ENCODE measurements at regions not wholly inside any gene's neighbourhood (a gene's known extent, or its start where the extent isn't known, plus 50 kb on each side); places are given as distances from the start of the nearest gene placed in this dataset.

DNA sequence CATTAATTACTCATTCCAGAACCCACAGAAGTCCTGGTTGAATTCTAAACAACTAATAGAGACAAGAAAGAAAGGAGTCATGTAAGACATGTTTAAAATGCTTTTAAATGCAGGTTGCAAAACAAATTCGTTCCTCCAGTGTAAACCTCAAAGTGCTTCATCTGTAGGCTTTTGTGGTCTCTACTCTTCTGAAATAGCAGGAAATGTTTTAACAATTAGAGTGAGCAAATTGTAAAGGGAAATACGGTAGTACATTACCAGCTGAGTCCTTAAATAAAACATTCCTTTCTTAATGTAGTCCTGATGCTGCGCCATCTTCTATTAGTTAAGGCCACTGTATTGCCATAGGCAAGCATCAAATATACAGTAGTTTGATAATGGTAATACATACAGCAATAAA is 1934.2 kb upstream of the SEL1L start:
- H3K36me3 ChIP-seq (ENCODE audit: control insufficient read depth, insufficient read depth, low read length), result no peaks in the 10 kb centered on the region
- no peak overlapping the region for H3K27ac Mint-ChIP-seq
- H3K9me3 Mint-ChIP-seq, result peaks cover 0 to 31% (median 8%) of the 10 kb centered on the region in 7 donors
- H3K4me3 Mint-ChIP-seq, result no peak overlapping the region
- no peak for DNase-seq
- H3K36me3 Mint-ChIP-seq, result no peaks in the 10 kb centered on the region
- H3K4me3 ChIP-seq (ENCODE audit: low read depth, low read length), result no peak overlapping the region
- peaks cover 3% of the 10 kb centered on the region in 2 experiments for H3K9me3 ChIP-seq (ENCODE audit: control insufficient read depth in 2 of 2, low read length in 2 of 2)
- H3K4me1 Mint-ChIP-seq, result no peaks in the 10 kb centered on the region
- H3K4me1 ChIP-seq (ENCODE audit: control insufficient read depth, insufficient read depth, low read length, poor library complexity, severe bottlenecking), result no peaks in the 10 kb centered on the region
- no peak overlapping the region for H3K27ac ChIP-seq (ENCODE audit: insufficient read depth, low read length, poor library complexity, severe bottlenecking)
- no peak for ATAC-seq (ENCODE audit: low read depth in 2 of 2)
- no peaks in the 10 kb centered on the region for H3K27me3 Mint-ChIP-seq
- no peaks in the 10 kb centered on the region for H3K27me3 ChIP-seq (ENCODE audit: control insufficient read depth, insufficient read depth, low read length)

- no peaks in the 10 kb centered on the region for H3K36me3 ChIP-seq (ENCODE audit: control insufficient read depth, insufficient read depth, low read length)
- no peaks in the 10 kb centered on the region for H3K4me1 Mint-ChIP-seq
- peaks cover 2 to 23% (median 10%) of the 10 kb centered on the region in 7 donors for H3K9me3 Mint-ChIP-seq
- H3K27me3 ChIP-seq (ENCODE audit: control insufficient read depth, insufficient read depth, low read length), result no peaks in the 10 kb centered on the region
- no peaks in the 10 kb centered on the region for H3K4me1 ChIP-seq (ENCODE audit: control insufficient read depth, insufficient read depth, low read length, poor library complexity, severe bottlenecking)
- DNase-seq (no peak), ATAC-seq (ENCODE audit: low read depth in 2 of 2) (no peak)
- no peak overlapping the region for H3K4me3 Mint-ChIP-seq
- no peak overlapping the region for H3K27ac ChIP-seq (ENCODE audit: insufficient read depth, low read length, poor library complexity, severe bottlenecking)
- H3K9me3 ChIP-seq (ENCODE audit: control insufficient read depth in 2 of 2, low read length in 2 of 2), result peaks cover 0 to 5% of the 10 kb centered on the region in 2 experiments
- H3K36me3 Mint-ChIP-seq, result no peaks in the 10 kb centered on the region
- H3K27me3 Mint-ChIP-seq, result no peaks in the 10 kb centered on the region
- no peak overlapping the region for H3K27ac Mint-ChIP-seq
- H3K4me3 ChIP-seq (ENCODE audit: low read depth, low read length), result no peak overlapping the region
Measured at GRCh38 chr14:83470466-83470865, 1936.8 kb upstream of the SEL1L start.

GRCh38 chr14:83470959-83471695 is 1937.5 kb upstream of the SEL1L start:
- Histone ChIP-seq H3K36me3 (ENCODE audit: control insufficient read depth, insufficient read depth, low read length) (no peaks in the 10 kb centered on the region), H3K27me3 (ENCODE audit: control insufficient read depth, insufficient read depth, low read length) (no peaks in the 10 kb centered on the region), H3K27ac (ENCODE audit: insufficient read depth, low read length, poor library complexity, severe bottlenecking) (no peak overlapping the region), H3K4me1 (ENCODE audit: control insufficient read depth, insufficient read depth, low read length, poor library complexity, severe bottlenecking) (no peaks in the 10 kb centered on the region), H3K9me3 (ENCODE audit: control insufficient read depth in 2 of 2, low read length in 2 of 2) (peaks cover 2 to 5% of the 10 kb centered on the region in 2 experiments), H3K4me3 (ENCODE audit: low read depth, low read length) (no peak overlapping the region)
- Mint-ChIP-seq H3K27ac (no peak overlapping the region), H3K4me3 (no peak overlapping the region), H3K27me3 (no peaks in the 10 kb centered on the region), H3K4me1 (no peaks in the 10 kb centered on the region), H3K9me3 (peaks cover 4 to 23% (median 10%) of the 10 kb centered on the region in 7 donors), H3K36me3 (no peaks in the 10 kb centered on the region)
- DNase-seq (no peak), ATAC-seq (ENCODE audit: low read depth in 2 of 2) (no peak)

- Histone ChIP-seq H3K9me3 (ENCODE audit: control insufficient read depth in 2 of 2, low read length in 2 of 2) (peaks cover 3 to 5% of the 10 kb centered on the region in 2 experiments), H3K36me3 (ENCODE audit: control insufficient read depth, insufficient read depth, low read length) (no peaks in the 10 kb centered on the region), H3K27ac (ENCODE audit: insufficient read depth, low read length, poor library complexity, severe bottlenecking) (no peak overlapping the region), H3K4me1 (ENCODE audit: control insufficient read depth, insufficient read depth, low read length, poor library complexity, severe bottlenecking) (no peaks in the 10 kb centered on the region), H3K27me3 (ENCODE audit: control insufficient read depth, insufficient read depth, low read length) (no peaks in the 10 kb centered on the region), H3K4me3 (ENCODE audit: low read depth, low read length) (no peak overlapping the region)
- Mint-ChIP-seq H3K27ac (no peak overlapping the region), H3K4me1 (no peaks in the 10 kb centered on the region), H3K4me3 (no peak overlapping the region), H3K9me3 (peaks cover 4 to 16% (median 10%) of the 10 kb centered on the region in 7 donors), H3K36me3 (no peaks in the 10 kb centered on the region), H3K27me3 (no peaks in the 10 kb centered on the region)
- no peak for ATAC-seq (ENCODE audit: low read depth in 2 of 2)
- DNase-seq, result no peak
Measured at GRCh38 chr14:83473416-83474235, 1940.0 kb upstream of the SEL1L start.

DNA sequence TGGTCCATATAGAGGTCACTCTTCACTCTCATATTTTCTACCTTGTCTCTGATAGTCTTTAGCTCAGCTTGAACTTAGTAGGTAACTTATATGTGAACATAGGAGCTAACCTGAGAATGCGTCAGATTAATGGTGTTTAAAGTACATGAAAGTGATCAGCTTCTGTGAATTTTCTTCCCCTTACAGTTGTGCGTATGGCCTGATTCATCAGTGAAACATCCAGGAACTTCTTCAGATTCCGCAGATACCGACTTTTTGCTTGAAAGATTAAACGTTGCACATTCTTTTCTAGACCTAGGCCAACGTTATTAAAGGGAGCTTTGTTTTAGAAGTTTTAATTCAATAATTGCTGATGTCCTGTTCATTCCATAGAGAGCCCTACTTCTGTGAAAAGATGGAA is 1945.1 kb upstream of the SEL1L start:
- DNase-seq (no peak), ATAC-seq (ENCODE audit: low read depth in 2 of 2) (no peak)
- no peaks in the 10 kb centered on the region for H3K27me3 Mint-ChIP-seq
- no peak overlapping the region for H3K27ac Mint-ChIP-seq
- peaks cover 0 to 3% of the 10 kb centered on the region in 2 experiments for H3K9me3 ChIP-seq (ENCODE audit: control insufficient read depth in 2 of 2, low read length in 2 of 2)
- H3K4me1 ChIP-seq (ENCODE audit: control insufficient read depth, insufficient read depth, low read length, poor library complexity, severe bottlenecking), result no peaks in the 10 kb centered on the region
- H3K4me1 Mint-ChIP-seq, result no peaks in the 10 kb centered on the region
- no peaks in the 10 kb centered on the region for H3K36me3 ChIP-seq (ENCODE audit: control insufficient read depth, insufficient read depth, low read length)
- H3K27ac ChIP-seq (ENCODE audit: insufficient read depth, low read length, poor library complexity, severe bottlenecking), result no peak overlapping the region
- no peak overlapping the region for H3K4me3 Mint-ChIP-seq
- H3K27me3 ChIP-seq (ENCODE audit: control insufficient read depth, insufficient read depth, low read length), result no peaks in the 10 kb centered on the region
- no peak overlapping the region for H3K4me3 ChIP-seq (ENCODE audit: low read depth, low read length)
- H3K36me3 Mint-ChIP-seq, result no peaks in the 10 kb centered on the region
- peaks cover 5 to 19% (median 10%) of the 10 kb centered on the region in 7 donors for H3K9me3 Mint-ChIP-seq

DNA sequence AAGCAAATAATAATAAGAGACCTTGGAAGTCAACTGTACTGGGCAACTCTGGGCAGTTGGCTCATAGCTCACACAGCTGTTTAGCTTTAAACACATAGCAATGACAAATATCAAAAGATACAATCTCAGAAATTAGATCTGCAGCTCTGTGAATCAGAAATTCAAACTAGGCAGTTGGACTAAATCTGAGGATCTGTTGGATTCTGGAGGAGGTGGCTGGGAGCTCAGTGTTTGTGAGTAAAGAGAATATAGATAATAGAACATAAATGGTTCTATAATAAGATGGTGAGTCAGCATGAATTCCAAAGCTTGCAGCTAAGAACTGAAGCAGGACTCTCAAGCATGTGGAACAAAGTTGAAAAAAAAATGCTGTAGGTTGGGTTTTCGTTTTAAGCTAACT is 1949.4 kb upstream of the SEL1L start:
- no peak overlapping the region for H3K4me3 Mint-ChIP-seq
- H3K36me3 Mint-ChIP-seq, result no peaks in the 10 kb centered on the region
- Histone ChIP-seq H3K36me3 (ENCODE audit: control insufficient read depth, insufficient read depth, low read length) (no peaks in the 10 kb centered on the region), H3K4me1 (ENCODE audit: control insufficient read depth, insufficient read depth, low read length, poor library complexity, severe bottlenecking) (no peaks in the 10 kb centered on the region), H3K4me3 (ENCODE audit: low read depth, low read length) (no peak overlapping the region), H3K27me3 (ENCODE audit: control insufficient read depth, insufficient read depth, low read length) (no peaks in the 10 kb centered on the region), H3K27ac (ENCODE audit: insufficient read depth, low read length, poor library complexity, severe bottlenecking) (no peak overlapping the region), H3K9me3 (ENCODE audit: control insufficient read depth in 2 of 2, low read length in 2 of 2) (no peaks in the 10 kb centered on the region)
- no peak overlapping the region for H3K27ac Mint-ChIP-seq
- H3K4me1 Mint-ChIP-seq, result no peaks in the 10 kb centered on the region
- peaks cover 2 to 23% (median 8%) of the 10 kb centered on the region in 7 donors for H3K9me3 Mint-ChIP-seq
- ATAC-seq (ENCODE audit: low read depth in 2 of 2) (no peak), DNase-seq (no peak)
- H3K27me3 Mint-ChIP-seq, result no peaks in the 10 kb centered on the region

GRCh38 chr14:83485591-83485990 is 1951.9 kb upstream of the SEL1L start:
- no peaks in the 10 kb centered on the region for H3K4me1 ChIP-seq (ENCODE audit: control insufficient read depth, insufficient read depth, low read length, poor library complexity, severe bottlenecking)
- ATAC-seq (ENCODE audit: low read depth in 2 of 2) (no peak), DNase-seq (no peak)
- no peaks in the 10 kb centered on the region for H3K27me3 Mint-ChIP-seq
- no peak overlapping the region for H3K27ac ChIP-seq (ENCODE audit: insufficient read depth, low read length, poor library complexity, severe bottlenecking)
- no peak overlapping the region for H3K4me3 ChIP-seq (ENCODE audit: low read depth, low read length)
- H3K4me1 Mint-ChIP-seq, result no peaks in the 10 kb centered on the region
- H3K36me3 ChIP-seq (ENCODE audit: control insufficient read depth, insufficient read depth, low read length), result no peaks in the 10 kb centered on the region
- peaks cover 0 to 16% (median 5%) of the 10 kb centered on the region in 7 donors for H3K9me3 Mint-ChIP-seq
- no peaks in the 10 kb centered on the region for H3K27me3 ChIP-seq (ENCODE audit: control insufficient read depth, insufficient read depth, low read length)
- no peak overlapping the region for H3K4me3 Mint-ChIP-seq
- no peaks in the 10 kb centered on the region for H3K9me3 ChIP-seq (ENCODE audit: control insufficient read depth in 2 of 2, low read length in 2 of 2)
- H3K36me3 Mint-ChIP-seq, result no peaks in the 10 kb centered on the region
- H3K27ac Mint-ChIP-seq, result no peak overlapping the region
